ENCODE measurements at regions not wholly inside any gene's neighbourhood (a gene's known extent, or its start where the extent isn't known, plus 50 kb on each side); places are given as distances from the start of the nearest gene placed in this dataset.

DNA sequence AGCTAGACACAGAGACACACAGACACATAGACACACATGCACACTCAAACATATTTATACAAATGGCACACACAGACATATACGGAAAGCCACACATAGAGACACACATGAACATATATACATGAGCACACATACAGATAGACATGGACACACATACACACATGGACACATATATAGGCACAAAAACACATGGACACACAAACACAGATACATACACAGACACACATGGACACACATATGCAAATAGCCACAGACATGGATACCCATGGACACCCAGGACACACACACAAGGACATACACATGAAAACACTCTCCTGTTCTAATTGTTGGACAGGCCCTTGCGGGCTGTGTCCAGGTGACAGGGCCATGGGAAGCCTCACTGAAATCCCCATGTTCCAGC, 160.1 kb downstream of the IRS1 start:
- no peak for DNase-seq (ENCODE audit: low read depth in 2 of 2)
- Histone ChIP-seq H3K36me3 (ENCODE audit: control insufficient read depth, insufficient read depth, low read length) (no peaks in the 10 kb centered on the region), H3K9ac (ENCODE audit: insufficient read depth, low read length) (no peak overlapping the region), H3K79me2 (ENCODE audit: control insufficient read depth, insufficient read depth, low read length) (no peaks in the 10 kb centered on the region), H3K27ac (ENCODE audit: insufficient read depth, low read length) (no peak overlapping the region), H4K20me1 (ENCODE audit: control insufficient read depth, extremely low read depth, insufficient read depth, low read length) (no peaks in the 10 kb centered on the region), H3K4me3 (replicated peaks in 1 of 4; ENCODE audit: control extremely low read depth in 1 of 4, insufficient read depth in 1 of 4, low read depth in 3 of 4, low read length in 4 of 4) (no peak overlapping the region), H2AFZ (ENCODE audit: low read length) (no peak overlapping the region), H3K9me3 (ENCODE audit: control insufficient read depth, insufficient read depth, low read depth, low read length) (no peaks in the 10 kb centered on the region), H3K4me2 (ENCODE audit: extremely low read depth, insufficient read depth, low read length) (no peak overlapping the region), H3K4me1 (ENCODE audit: control insufficient read depth, extremely low read depth, insufficient read depth, low read length) (peaks cover 6% of the 10 kb centered on the region), H3K27me3 (ENCODE audit: control insufficient read depth, insufficient read depth, low read length) (no peaks in the 10 kb centered on the region)
- no peak for TF ChIP-seq EZH2 (IDR thresholded peaks at IDR 0.05; ENCODE audit: low read length, missing control alignments)
- TF ChIP-seq, protein P1, sequence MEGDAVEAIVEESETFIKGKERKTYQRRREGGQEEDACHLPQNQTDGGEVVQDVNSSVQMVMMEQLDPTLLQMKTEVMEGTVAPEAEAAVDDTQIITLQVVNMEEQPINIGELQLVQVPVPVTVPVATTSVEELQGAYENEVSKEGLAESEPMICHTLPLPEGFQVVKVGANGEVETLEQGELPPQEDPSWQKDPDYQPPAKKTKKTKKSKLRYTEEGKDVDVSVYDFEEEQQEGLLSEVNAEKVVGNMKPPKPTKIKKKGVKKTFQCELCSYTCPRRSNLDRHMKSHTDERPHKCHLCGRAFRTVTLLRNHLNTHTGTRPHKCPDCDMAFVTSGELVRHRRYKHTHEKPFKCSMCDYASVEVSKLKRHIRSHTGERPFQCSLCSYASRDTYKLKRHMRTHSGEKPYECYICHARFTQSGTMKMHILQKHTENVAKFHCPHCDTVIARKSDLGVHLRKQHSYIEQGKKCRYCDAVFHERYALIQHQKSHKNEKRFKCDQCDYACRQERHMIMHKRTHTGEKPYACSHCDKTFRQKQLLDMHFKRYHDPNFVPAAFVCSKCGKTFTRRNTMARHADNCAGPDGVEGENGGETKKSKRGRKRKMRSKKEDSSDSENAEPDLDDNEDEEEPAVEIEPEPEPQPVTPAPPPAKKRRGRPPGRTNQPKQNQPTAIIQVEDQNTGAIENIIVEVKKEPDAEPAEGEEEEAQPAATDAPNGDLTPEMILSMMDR (conservative IDR thresholded peaks at IDR 0.05 in 1 of 2, IDR thresholded peaks at IDR 0.05 in 1 of 2; ENCODE audit: low read depth in 1 of 2, low read length in 2 of 2) = no peak

DNA sequence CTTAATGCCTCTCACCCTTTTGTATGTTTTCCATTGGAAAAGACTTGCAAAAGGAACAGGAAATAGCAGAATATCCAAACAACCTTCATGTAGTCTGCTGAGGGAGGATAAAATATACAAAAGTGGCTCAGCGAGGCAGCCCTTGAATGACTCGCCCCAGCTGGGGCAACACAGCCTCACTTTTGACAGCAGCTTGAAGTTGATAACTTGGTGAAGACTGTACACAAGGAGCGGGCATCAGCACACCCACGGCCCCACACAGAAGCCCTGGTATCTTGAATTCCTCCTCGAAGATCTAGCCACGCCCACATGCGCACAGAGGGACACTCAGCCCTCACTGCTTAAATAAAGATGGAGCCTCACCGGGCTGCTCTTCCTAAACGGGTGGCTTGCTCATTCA, 161.0 kb downstream of the IRS1 start:
- Histone ChIP-seq H3K36me3 (ENCODE audit: control insufficient read depth, insufficient read depth, low read length) (no peaks in the 10 kb centered on the region), H3K4me2 (ENCODE audit: extremely low read depth, insufficient read depth, low read length) (peak overlapping the region; percentile 27), H3K27me3 (ENCODE audit: control insufficient read depth, insufficient read depth, low read length) (no peaks in the 10 kb centered on the region), H4K20me1 (ENCODE audit: control insufficient read depth, extremely low read depth, insufficient read depth, low read length) (no peaks in the 10 kb centered on the region), H2AFZ (ENCODE audit: low read length) (peak overlapping the region; percentile 73), H3K79me2 (ENCODE audit: control insufficient read depth, insufficient read depth, low read length) (no peaks in the 10 kb centered on the region), H3K9ac (ENCODE audit: insufficient read depth, low read length) (no peak overlapping the region), H3K9me3 (ENCODE audit: control insufficient read depth, insufficient read depth, low read depth, low read length) (no peaks in the 10 kb centered on the region), H3K4me1 (ENCODE audit: control insufficient read depth, extremely low read depth, insufficient read depth, low read length) (peaks cover 2% of the 10 kb centered on the region), H3K4me3 (replicated peaks in 1 of 4; ENCODE audit: control extremely low read depth in 1 of 4, insufficient read depth in 1 of 4, low read depth in 3 of 4, low read length in 4 of 4) (no peak overlapping the region), H3K27ac (ENCODE audit: insufficient read depth, low read length) (no peak overlapping the region)
- TF ChIP-seq, protein P1 (conservative IDR thresholded peaks at IDR 0.05 in 1 of 2, IDR thresholded peaks at IDR 0.05 in 1 of 2; ENCODE audit: low read depth in 1 of 2, low read length in 2 of 2) = no peak
- TF ChIP-seq EZH2 (IDR thresholded peaks at IDR 0.05; ENCODE audit: low read length, missing control alignments) = no peak
- DNase-seq (ENCODE audit: low read depth in 2 of 2) = peak; percentile 38 to 70

DNA sequence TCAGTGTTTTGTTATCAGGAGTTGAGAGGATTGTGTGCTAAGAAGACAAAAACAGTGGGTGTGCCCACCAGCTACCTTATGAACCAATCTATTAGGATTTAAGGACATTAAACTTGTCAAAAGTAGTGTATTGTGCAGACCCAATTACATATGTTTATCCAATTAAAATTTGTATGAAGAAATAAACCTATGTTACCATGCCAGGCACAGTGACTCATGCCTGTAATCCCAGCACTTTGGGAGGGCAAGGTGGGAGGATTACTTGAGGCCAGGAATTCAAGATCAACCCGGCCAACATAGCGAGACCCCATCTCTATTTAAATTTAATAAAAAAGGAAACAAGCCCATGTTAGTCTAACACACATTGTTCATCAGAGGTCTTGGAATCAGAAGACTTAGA, 162.2 kb downstream of the IRS1 start:
- Histone ChIP-seq H3K27ac (ENCODE audit: insufficient read depth, low read length) (no peak overlapping the region), H2AFZ (ENCODE audit: low read length) (no peak overlapping the region), H3K4me2 (ENCODE audit: extremely low read depth, insufficient read depth, low read length) (no peak overlapping the region), H3K27me3 (ENCODE audit: control insufficient read depth, insufficient read depth, low read length) (no peaks in the 10 kb centered on the region), H3K9ac (ENCODE audit: insufficient read depth, low read length) (no peak overlapping the region), H3K36me3 (ENCODE audit: control insufficient read depth, insufficient read depth, low read length) (no peaks in the 10 kb centered on the region), H4K20me1 (ENCODE audit: control insufficient read depth, extremely low read depth, insufficient read depth, low read length) (no peaks in the 10 kb centered on the region), H3K4me1 (ENCODE audit: control insufficient read depth, extremely low read depth, insufficient read depth, low read length) (peaks cover 2% of the 10 kb centered on the region), H3K79me2 (ENCODE audit: control insufficient read depth, insufficient read depth, low read length) (no peaks in the 10 kb centered on the region), H3K9me3 (ENCODE audit: control insufficient read depth, insufficient read depth, low read depth, low read length) (no peaks in the 10 kb centered on the region), H3K4me3 (replicated peaks in 1 of 4; ENCODE audit: control extremely low read depth in 1 of 4, insufficient read depth in 1 of 4, low read depth in 3 of 4, low read length in 4 of 4) (no peak overlapping the region)
- DNase-seq (ENCODE audit: low read depth in 2 of 2) = no peak
- TF ChIP-seq, protein P1 (conservative IDR thresholded peaks at IDR 0.05 in 1 of 2, IDR thresholded peaks at IDR 0.05 in 1 of 2; ENCODE audit: low read depth in 1 of 2, low read length in 2 of 2) = no peak
- TF ChIP-seq EZH2 (IDR thresholded peaks at IDR 0.05; ENCODE audit: low read length, missing control alignments) = no peak
